HG03280 (cell line): ENCODE measurements at regions not wholly inside any gene's neighbourhood (a gene's known extent, or its start where the extent isn't known, plus 50 kb on each side); places are given as distances from the start of the nearest gene placed in this dataset.
"Not testable (repeated sequence)": the region's sequence is repeated elsewhere in the genome, so short reads cannot be mapped to it uniquely, and the experiment has no call there.

Experiments
- ATAC-seq: cut with Tn5 transposase; IDR thresholded peaks from one replicate; pipeline ENCODE4 v1.9.1; 2021; ENCODE audit warnings: mild to moderate bottlenecking, moderate library complexity; ENCODE audit not compliant: unreplicated experiment

GRCh38 chr5:39933061-39933460 is 508.3 kb upstream of the DAB2 start:
- ATAC-seq = no peak

- ATAC-seq = no peak
These were observed 503.9 kb upstream of the DAB2 start for GRCh38 chr5:39928709-39929108.

GRCh38 chr5:39919876-39920275 is 495.1 kb upstream of the DAB2 start:
- no peak for ATAC-seq

GRCh38 chr5:39912906-39913305 is 488.1 kb upstream of the DAB2 start:
- no peak for ATAC-seq

GRCh38 chr5:39907267-39907951 is 482.6 kb upstream of the DAB2 start:
- ATAC-seq = not testable (repeated sequence)

- ATAC-seq = no peak
These were observed 481.4 kb upstream of the DAB2 start for GRCh38 chr5:39906146-39906545.

- ATAC-seq = no peak
These were observed 480.6 kb upstream of the DAB2 start for GRCh38 chr5:39905356-39905755.

- ATAC-seq = no peak
These were observed 477.8 kb upstream of the DAB2 start for GRCh38 chr5:39902626-39903025.

- no peak for ATAC-seq
These were observed 474.0 kb upstream of the DAB2 start for GRCh38 chr5:39898731-39899130.

GRCh38 chr5:39896706-39897105 is 471.9 kb upstream of the DAB2 start:
- no peak for ATAC-seq

GRCh38 chr5:39896104-39896503 is 471.3 kb upstream of the DAB2 start:
- no peak for ATAC-seq

GRCh38 chr5:39892708-39893107 is 467.9 kb upstream of the DAB2 start:
- ATAC-seq = no peak

- no peak for ATAC-seq
These were observed 466.6 kb upstream of the DAB2 start for GRCh38 chr5:39891376-39891775.

- ATAC-seq = no peak
These were observed 456.2 kb upstream of the DAB2 start for GRCh38 chr5:39880985-39881384.

GRCh38 chr5:39877479-39877878 is 452.7 kb upstream of the DAB2 start:
- ATAC-seq = no peak

- no peak for ATAC-seq
These were observed 451.4 kb upstream of the DAB2 start for GRCh38 chr5:39876146-39876545.

GRCh38 chr5:39870137-39870536 is 445.4 kb upstream of the DAB2 start:
- ATAC-seq = no peak

- ATAC-seq = no peak
These were observed 444.6 kb upstream of the DAB2 start for GRCh38 chr5:39869396-39869795.

- no peak for ATAC-seq
These were observed 443.1 kb upstream of the DAB2 start for GRCh38 chr5:39867923-39868322.

- ATAC-seq = no peak
These were observed 439.3 kb upstream of the DAB2 start for GRCh38 chr5:39863926-39864552.

- no peak for ATAC-seq
These were observed 432.3 kb upstream of the DAB2 start for GRCh38 chr5:39857041-39857440.

- no peak for ATAC-seq
These were observed 430.1 kb upstream of the DAB2 start for GRCh38 chr5:39854771-39855410.
